Transverse colon (tissue), 3 donors: ENCODE measurements at regions not wholly inside any gene's neighbourhood (a gene's known extent, or its start where the extent isn't known, plus 50 kb on each side); places are given as distances from the start of the nearest gene placed in this dataset.

ENCODE experiments used
- POLR2A ChIP-seq: fragments of 450-650 bp; IDR thresholded peaks from one replicate; pipeline ENCODE4 v1.6.1; 2016; ENCODE audit warnings: antibody characterized with exemption, mild to moderate bottlenecking, moderate library complexity
- TF ChIP-seq, protein P1 (sequence below), 5 experiments: fragments of 200-600 bp in 3 of 5; fragments of 450-650 bp in 2 of 5; sonication (generic) in 3 of 5; IDR thresholded peaks; 1 replicate in 2 of 5; 2 replicates in 3 of 5; pipeline ENCODE4 v1.5.1; 2016 to 2017; ENCODE audit warnings: antibody characterized with exemption in 5 of 5, inconsistent platforms in 3 of 5, mild to moderate bottlenecking in 2 of 5, moderate library complexity in 1 of 5

DNA sequence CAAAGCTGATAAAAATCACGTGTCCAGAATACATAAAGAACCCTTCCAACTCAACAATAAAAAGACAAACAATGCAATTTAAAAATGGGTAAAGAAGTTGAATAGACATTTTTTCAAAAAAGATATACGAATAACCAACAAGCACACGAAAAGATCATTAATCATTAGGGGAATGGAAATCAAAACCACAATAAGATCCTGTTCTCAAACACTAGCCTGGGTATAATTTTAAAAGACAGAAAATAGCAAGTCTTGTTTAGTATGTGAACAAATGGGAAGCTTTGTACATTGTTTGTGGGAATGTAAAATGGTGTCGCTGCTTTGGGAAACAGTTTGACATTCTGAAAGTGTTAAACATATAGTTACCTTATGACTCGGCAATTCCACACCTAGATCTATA is 86.3 kb upstream of the LMNTD1 start:
- TF ChIP-seq, protein P1, sequence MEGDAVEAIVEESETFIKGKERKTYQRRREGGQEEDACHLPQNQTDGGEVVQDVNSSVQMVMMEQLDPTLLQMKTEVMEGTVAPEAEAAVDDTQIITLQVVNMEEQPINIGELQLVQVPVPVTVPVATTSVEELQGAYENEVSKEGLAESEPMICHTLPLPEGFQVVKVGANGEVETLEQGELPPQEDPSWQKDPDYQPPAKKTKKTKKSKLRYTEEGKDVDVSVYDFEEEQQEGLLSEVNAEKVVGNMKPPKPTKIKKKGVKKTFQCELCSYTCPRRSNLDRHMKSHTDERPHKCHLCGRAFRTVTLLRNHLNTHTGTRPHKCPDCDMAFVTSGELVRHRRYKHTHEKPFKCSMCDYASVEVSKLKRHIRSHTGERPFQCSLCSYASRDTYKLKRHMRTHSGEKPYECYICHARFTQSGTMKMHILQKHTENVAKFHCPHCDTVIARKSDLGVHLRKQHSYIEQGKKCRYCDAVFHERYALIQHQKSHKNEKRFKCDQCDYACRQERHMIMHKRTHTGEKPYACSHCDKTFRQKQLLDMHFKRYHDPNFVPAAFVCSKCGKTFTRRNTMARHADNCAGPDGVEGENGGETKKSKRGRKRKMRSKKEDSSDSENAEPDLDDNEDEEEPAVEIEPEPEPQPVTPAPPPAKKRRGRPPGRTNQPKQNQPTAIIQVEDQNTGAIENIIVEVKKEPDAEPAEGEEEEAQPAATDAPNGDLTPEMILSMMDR (IDR thresholded peaks at IDR 0.05): no peak
- no peak for TF ChIP-seq POLR2A
